Transverse colon (tissue), 4 donors: ENCODE measurements at regions not wholly inside any gene's neighbourhood (a gene's known extent, or its start where the extent isn't known, plus 50 kb on each side); places are given as distances from the start of the nearest gene placed in this dataset.
A peak's percentile ranks its signal among the peaks of the same experiment; 100 is the strongest.
"Not testable (repeated sequence)": the region's sequence is repeated elsewhere in the genome, so short reads cannot be mapped to it uniquely, and the experiment has no call there.

Source experiments
- DNase-seq: peaks from one replicate; pipeline ENCODE4 v3.0.0-alpha.2; 2019
- H3K27ac ChIP-seq, 4 donors: fragments of 200-600 bp; sonication (generic); 2 replicates each; pipeline ENCODE4 v1.5.1; 2016 to 2018; ENCODE audit warnings: inconsistent platforms in 4 of 4
- H3K27me3 ChIP-seq: fragments of 200-600 bp; sonication (generic); 2 replicates; pipeline ENCODE4 v1.5.1; 2017; ENCODE audit warnings: inconsistent platforms
- H3K36me3 ChIP-seq, 4 donors: fragments of 200-600 bp; sonication (generic); 2 replicates each; pipeline ENCODE4 v1.5.1; 2017 to 2019; ENCODE audit warnings: inconsistent platforms in 4 of 4
- H3K4me1 ChIP-seq, 4 donors: fragments of 200-600 bp; sonication (generic); 2 replicates each; pipeline ENCODE4 v1.5.1; 2017 to 2020; ENCODE audit warnings: inconsistent platforms in 4 of 4
- H3K4me3 ChIP-seq, 4 donors: fragments of 200-600 bp; sonication (generic); 1 replicate in 1 of 4; 2 replicates in 3 of 4; pipeline versions ENCODE4 v1.5.1 to v1.6.1; 2017 to 2019; ENCODE audit warnings: inconsistent platforms in 4 of 4
- H3K9me3 ChIP-seq, 2 donors: fragments of 200-600 bp; sonication (generic); 2 replicates each; pipeline ENCODE4 v1.5.1; 2017 to 2019; ENCODE audit warnings: inconsistent platforms in 2 of 2
- CTCF ChIP-seq, 5 experiments: fragments of 200-600 bp in 3 of 5; fragments of 450-650 bp in 2 of 5; sonication (generic) in 3 of 5; IDR thresholded peaks; 1 replicate in 2 of 5; 2 replicates in 3 of 5; pipeline ENCODE4 v1.5.1; 2016 to 2017; ENCODE audit warnings: antibody characterized with exemption in 5 of 5, inconsistent platforms in 3 of 5, mild to moderate bottlenecking in 2 of 5, moderate library complexity in 1 of 5
- EP300 ChIP-seq: sonication (generic); formaldehyde crosslinking; IDR thresholded peaks from one replicate; pipeline ENCODE4 v1.6.1; 2017; ENCODE audit warnings: antibody characterized with exemption, low read depth
- POLR2A ChIP-seq: fragments of 450-650 bp; IDR thresholded peaks from one replicate; pipeline ENCODE4 v1.6.1; 2016; ENCODE audit warnings: antibody characterized with exemption, mild to moderate bottlenecking, moderate library complexity
- POLR2AphosphoS5 ChIP-seq, 3 donors: sonication (generic); formaldehyde crosslinking; IDR thresholded peaks; one replicate each; pipeline ENCODE4 v1.6.1; 2016; ENCODE audit warnings: antibody characterized with exemption in 3 of 3
- WGBS, 2 donors: methylation state at CpG; one replicate each; pipeline ENCODE4 v1.1.5; 2018; ENCODE audit warnings: low coverage in 1 of 2; 5-methylcytosine and 5-hydroxymethylcytosine counted together
- in situ Hi-C, 4 donors: fragments of 200-750 bp; cut with MboI; loops; one replicate each; pipeline versions ENCODE4 v1.15.0 to v1.15.1; 2017; ENCODE audit warnings: low sequenced_read_pairs in 3 of 4, low pct_ligation_motif_present in 1 of 4, low pct_unique_long_range_greater_than_20kb in 1 of 4
- intact Hi-C: fragments of 100-400 bp; cut with DNase I; formaldehyde crosslinking; loops from one replicate; pipeline ENCODE4 v1.15.1; 2023; ENCODE audit warnings: low total_unique reads

- intact Hi-C loops (no loop called here), in situ Hi-C loops (no loop called here)
- Histone ChIP-seq H3K4me1 (peaks cover 0 to 7% (median 2%) of the 10 kb centered on the region in 4 donors), H3K36me3 (no peaks in the 10 kb centered on the region), H3K27me3 (peaks cover 30% of the 10 kb centered on the region), H3K27ac (no peak overlapping the region), H3K9me3 (no peaks in the 10 kb centered on the region), H3K4me3 (peak overlapping the region in 1 of 4 donors; percentile 61)
- 71% methylated on average over 44 of the region's 46 CpGs; no CpG with 5 or more reads in 1 of the 2 donors for WGBS, 2 donors
- DNase-seq = no peak
- TF ChIP-seq EP300 (no peak), POLR2A (no peak), CTCF (IDR thresholded peaks at IDR 0.05) (no peak), POLR2AphosphoS5 (IDR thresholded peaks at IDR 0.05) (no peak)
Measured at GRCh38 chr2:130251873-130252620, 53.8 kb upstream of the TUBA3E start.

- WGBS, 2 donors = 71% methylated on average over 3 of the region's 3 CpGs; no CpG with 5 or more reads in 1 of the 2 donors
- DNase-seq = no peak
- Histone ChIP-seq H3K4me3 (no peak overlapping the region), H3K9me3 (no peaks in the 10 kb centered on the region), H3K27ac (no peak overlapping the region), H3K27me3 (peaks cover 30% of the 10 kb centered on the region), H3K36me3 (no peaks in the 10 kb centered on the region), H3K4me1 (peaks cover 0 to 7% (median 2%) of the 10 kb centered on the region in 4 donors)
- intact Hi-C loops = no loop called here
- in situ Hi-C loops = no loop called here
- TF ChIP-seq CTCF (IDR thresholded peaks at IDR 0.05) (no peak), EP300 (no peak), POLR2AphosphoS5 (IDR thresholded peaks at IDR 0.05) (no peak), POLR2A (no peak)
Measured at GRCh38 chr2:130251535-130251872, 53.3 kb upstream of the TUBA3E start.

GRCh38 chr2:130248355-130248754 is 50.1 kb upstream of the TUBA3E start:
- H3K27me3 ChIP-seq = peaks cover 22% of the 10 kb centered on the region
- DNase-seq, H3K9me3 ChIP-seq, H3K36me3 ChIP-seq, H3K27ac ChIP-seq, intact Hi-C loops, in situ Hi-C loops, H3K4me1 ChIP-seq, H3K4me3 ChIP-seq: not testable (repeated sequence)
- WGBS, 2 donors = 83 to 86% methylated on average over 13 of the region's 13 CpGs
